IPS DF 4.7 (cell line): ENCODE measurements at regions not wholly inside any gene's neighbourhood (a gene's known extent, or its start where the extent isn't known, plus 50 kb on each side); places are given as distances from the start of the nearest gene placed in this dataset.

Experiments
- DNase-seq: peaks from one replicate; pipeline ENCODE4 v3.0.0-alpha.2; 2013; ENCODE audit warnings: low spot score; ENCODE audit errors: extremely low read depth

- no peak for DNase-seq
Observed at GRCh38 chr2:489084-489483, 188.1 kb downstream of the TMEM18 start.

- no peak for DNase-seq
Observed at GRCh38 chr2:487186-488079, 189.8 kb downstream of the TMEM18 start.

GRCh38 chr2:486371-486770 lies 190.8 kb downstream of the TMEM18 start:
- DNase-seq: no peak

GRCh38 chr2:481388-481787 lies 193.5 kb upstream of the ALKAL2 start:
- DNase-seq: no peak

- DNase-seq: no peak
Observed at GRCh38 chr2:479490-480176, 191.7 kb upstream of the ALKAL2 start.

- no peak for DNase-seq
Observed at GRCh38 chr2:479031-479430, 191.1 kb upstream of the ALKAL2 start.

- DNase-seq: no peak
Observed at GRCh38 chr2:471560-471959, 183.7 kb upstream of the ALKAL2 start.

GRCh38 chr2:469514-469913 lies 181.6 kb upstream of the ALKAL2 start:
- DNase-seq: no peak

GRCh38 chr2:468648-469336 lies 180.9 kb upstream of the ALKAL2 start:
- DNase-seq: no peak

- no peak for DNase-seq
Observed at GRCh38 chr2:467892-468647, 180.2 kb upstream of the ALKAL2 start.

- DNase-seq: no peak
Observed at GRCh38 chr2:467543-467891, 179.6 kb upstream of the ALKAL2 start.

GRCh38 chr2:467101-467500 lies 179.2 kb upstream of the ALKAL2 start:
- no peak for DNase-seq

- DNase-seq: no peak
Observed at GRCh38 chr2:464562-465309, 176.8 kb upstream of the ALKAL2 start.

GRCh38 chr2:460861-461260 lies 173.0 kb upstream of the ALKAL2 start:
- no peak for DNase-seq

- no peak for DNase-seq
Observed at GRCh38 chr2:459931-460330, 172.0 kb upstream of the ALKAL2 start.

- DNase-seq: no peak
Observed at GRCh38 chr2:458425-458815, 170.5 kb upstream of the ALKAL2 start.

GRCh38 chr2:457792-458424 lies 170.0 kb upstream of the ALKAL2 start:
- DNase-seq: no peak

- no peak for DNase-seq
Observed at GRCh38 chr2:457262-457661, 169.4 kb upstream of the ALKAL2 start.

- DNase-seq: no peak
Observed at GRCh38 chr2:455913-456312, 168.0 kb upstream of the ALKAL2 start.

GRCh38 chr2:455015-455705 lies 167.3 kb upstream of the ALKAL2 start:
- no peak for DNase-seq
